CD4-positive, alpha-beta T cell (primary cell): ENCODE measurements at regions not wholly inside any gene's neighbourhood (a gene's known extent, or its start where the extent isn't known, plus 50 kb on each side); places are given as distances from the start of the nearest gene placed in this dataset.

Source experiments
- ATAC-seq: fragments of 200-7000 bp; cut with Tn5 transposase; one replicate; pipeline ENCODE4 v1.10.0; 2022; ENCODE audit warnings: mild to moderate bottlenecking; ENCODE audit not compliant: poor library complexity
- CTCF ChIA-PET: fragments of 350-600 bp; sonication (Branson Sonifier 250); formaldehyde crosslinking; loops from one replicate; lab custom pipeline; 2021; ENCODE audit warnings: antibody characterized with exemption, inconsistent platforms; lab: Charles Lee
- POLR2A ChIA-PET: fragments of 350-600 bp; sonication (Branson Sonifier 250); formaldehyde crosslinking; loops from one replicate; lab custom pipeline; 2021; ENCODE audit warnings: antibody characterized with exemption, inconsistent platforms; lab: Charles Lee
- DNase-seq, 14 experiments: peaks; one replicate each; pipeline ENCODE4 v3.0.0-alpha.2; 2013 to 2020; ENCODE audit warnings: mixed read lengths in 2 of 14
- H3K27ac ChIP-seq, 2 donors: one replicate each; pipeline versions ENCODE4 v1.5.1 to v1.7.0; 2013; ENCODE audit warnings: low read length in 2 of 2, low read depth in 1 of 2, mild to moderate bottlenecking in 1 of 2
- H3K27me3 ChIP-seq, 2 experiments: 1 replicate in 1 of 2; 2 replicates in 1 of 2; pipeline versions ENCODE4 v1.6.1 to v1.7.0; 2013; ENCODE audit warnings: low read length in 2 of 2, control low read depth in 1 of 2, mild to moderate bottlenecking in 1 of 2, moderate library complexity in 1 of 2; ENCODE audit not compliant: insufficient read depth in 2 of 2, control insufficient read depth in 1 of 2
- H3K36me3 ChIP-seq: one replicate; pipeline ENCODE4 v1.6.1; 2013; ENCODE audit warnings: low read length, control low read depth; ENCODE audit not compliant: insufficient read depth
- H3K4me1 ChIP-seq: one replicate; pipeline ENCODE4 v1.6.1; 2013; ENCODE audit warnings: low read length, control low read depth; ENCODE audit not compliant: insufficient read depth
- H3K4me3 ChIP-seq: one replicate; pipeline ENCODE4 v1.5.1; 2013; ENCODE audit warnings: mild to moderate bottlenecking, low read length, moderate library complexity
- H3K9me3 ChIP-seq, 2 experiments: 1 replicate in 1 of 2; 2 replicates in 1 of 2; pipeline versions ENCODE4 v1.6.1 to v1.7.0; 2013; ENCODE audit warnings: low read length in 2 of 2, mild to moderate bottlenecking in 2 of 2, control low read depth in 1 of 2, moderate library complexity in 1 of 2; ENCODE audit not compliant: control insufficient read depth in 1 of 2, insufficient read depth in 1 of 2
- H3K27ac Mint-ChIP-seq: one replicate; pipeline ENCODE4 v1.8.0; 2020; ENCODE audit warnings: mixed read lengths
- H3K27me3 Mint-ChIP-seq: one replicate; pipeline ENCODE4 v1.8.0; 2021; ENCODE audit warnings: mixed read lengths
- H3K36me3 Mint-ChIP-seq: one replicate; pipeline ENCODE4 v1.8.0; 2021; ENCODE audit warnings: low read depth, mixed read lengths
- H3K4me1 Mint-ChIP-seq: one replicate; pipeline ENCODE4 v1.8.0; 2021; ENCODE audit warnings: low read depth, mixed read lengths
- H3K4me3 Mint-ChIP-seq: one replicate; pipeline ENCODE4 v1.8.0; 2020; ENCODE audit warnings: mild to moderate bottlenecking, mixed read lengths
- H3K9me3 Mint-ChIP-seq: one replicate; pipeline ENCODE4 v1.8.0; 2020; ENCODE audit warnings: mixed read lengths
- intact Hi-C, 2 experiments: fragments of 100-400 bp; cut with DNase I in 1 of 2; cut with micrococcal nuclease in 1 of 2; formaldehyde crosslinking; loops; one replicate each; pipeline versions ENCODE4 v1.15.1 to v1.9.0; 2023 to 2025; cut with DNase I, micrococcal nuclease
- TF ChIP-seq, protein P1 (sequence below): fragments of 200-600 bp; IDR thresholded peaks from one replicate; pipeline ENCODE4 v1.8.0; 2022; ENCODE audit warnings: antibody characterized with exemption, mild to moderate bottlenecking

GRCh38 chr1:56326056-56326455 lies 253.3 kb downstream of the PLPP3 start:
- no peaks in the 10 kb centered on the region for H3K27me3 ChIP-seq
- Mint-ChIP-seq H3K9me3 (no peaks in the 10 kb centered on the region), H3K4me3 (no peak overlapping the region), H3K27me3 (no peaks in the 10 kb centered on the region), H3K27ac (no peak overlapping the region), H3K36me3 (no peaks in the 10 kb centered on the region), H3K4me1 (no peaks in the 10 kb centered on the region)
- ChIA-PET CTCF (no interaction called here), POLR2A (no interaction called here)
- DNase-seq = no peak
- intact Hi-C loops = no loop called here
- no peak overlapping the region for H3K4me3 ChIP-seq
- no peaks in the 10 kb centered on the region for H3K4me1 ChIP-seq
- TF ChIP-seq, protein P1, sequence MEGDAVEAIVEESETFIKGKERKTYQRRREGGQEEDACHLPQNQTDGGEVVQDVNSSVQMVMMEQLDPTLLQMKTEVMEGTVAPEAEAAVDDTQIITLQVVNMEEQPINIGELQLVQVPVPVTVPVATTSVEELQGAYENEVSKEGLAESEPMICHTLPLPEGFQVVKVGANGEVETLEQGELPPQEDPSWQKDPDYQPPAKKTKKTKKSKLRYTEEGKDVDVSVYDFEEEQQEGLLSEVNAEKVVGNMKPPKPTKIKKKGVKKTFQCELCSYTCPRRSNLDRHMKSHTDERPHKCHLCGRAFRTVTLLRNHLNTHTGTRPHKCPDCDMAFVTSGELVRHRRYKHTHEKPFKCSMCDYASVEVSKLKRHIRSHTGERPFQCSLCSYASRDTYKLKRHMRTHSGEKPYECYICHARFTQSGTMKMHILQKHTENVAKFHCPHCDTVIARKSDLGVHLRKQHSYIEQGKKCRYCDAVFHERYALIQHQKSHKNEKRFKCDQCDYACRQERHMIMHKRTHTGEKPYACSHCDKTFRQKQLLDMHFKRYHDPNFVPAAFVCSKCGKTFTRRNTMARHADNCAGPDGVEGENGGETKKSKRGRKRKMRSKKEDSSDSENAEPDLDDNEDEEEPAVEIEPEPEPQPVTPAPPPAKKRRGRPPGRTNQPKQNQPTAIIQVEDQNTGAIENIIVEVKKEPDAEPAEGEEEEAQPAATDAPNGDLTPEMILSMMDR = no peak
- H3K36me3 ChIP-seq = no peaks in the 10 kb centered on the region
- no peak overlapping the region for H3K27ac ChIP-seq
- ATAC-seq = no peak
- no peaks in the 10 kb centered on the region for H3K9me3 ChIP-seq

- Histone ChIP-seq H3K4me1 (no peaks in the 10 kb centered on the region), H3K27ac (no peak overlapping the region), H3K36me3 (no peaks in the 10 kb centered on the region), H3K9me3 (no peaks in the 10 kb centered on the region), H3K27me3 (no peaks in the 10 kb centered on the region), H3K4me3 (no peak overlapping the region)
- ChIA-PET CTCF (no interaction called here), POLR2A (no interaction called here)
- TF ChIP-seq, protein P1 = no peak
- Mint-ChIP-seq H3K27ac (no peak overlapping the region), H3K4me1 (no peaks in the 10 kb centered on the region), H3K36me3 (no peaks in the 10 kb centered on the region), H3K9me3 (no peaks in the 10 kb centered on the region), H3K4me3 (no peak overlapping the region), H3K27me3 (no peaks in the 10 kb centered on the region)
- no peak for DNase-seq
- intact Hi-C loops = no loop called here
- no peak for ATAC-seq
Observed at GRCh38 chr1:56324504-56324903, 254.9 kb downstream of the PLPP3 start.

DNA sequence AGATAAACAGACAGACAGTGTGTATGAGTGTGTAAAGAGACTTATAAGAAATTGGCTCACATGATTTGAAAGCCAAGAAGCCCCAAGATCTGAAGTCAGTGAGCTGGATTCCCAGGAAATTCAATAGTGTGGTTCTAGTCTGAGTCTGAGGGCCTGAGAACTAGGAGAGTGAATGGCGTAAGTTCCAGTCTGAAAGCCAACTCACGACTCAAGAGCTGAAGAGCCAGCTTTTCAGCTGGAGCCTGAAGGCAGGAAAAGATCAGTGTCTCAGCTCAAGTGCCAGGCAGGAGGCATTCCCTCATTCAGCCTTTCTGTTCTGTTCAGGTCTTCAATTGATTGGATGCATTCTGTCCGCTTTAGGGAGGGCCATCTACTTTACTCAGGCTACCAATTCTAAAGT lies 257.2 kb downstream of the PLPP3 start:
- ChIA-PET CTCF (no interaction called here), POLR2A (no interaction called here)
- Mint-ChIP-seq H3K4me3 (no peak overlapping the region), H3K4me1 (no peaks in the 10 kb centered on the region), H3K27me3 (no peaks in the 10 kb centered on the region), H3K36me3 (no peaks in the 10 kb centered on the region), H3K27ac (no peak overlapping the region), H3K9me3 (no peaks in the 10 kb centered on the region)
- ATAC-seq (no peak), DNase-seq (no peak)
- Histone ChIP-seq H3K36me3 (no peaks in the 10 kb centered on the region), H3K4me3 (no peak overlapping the region), H3K4me1 (no peaks in the 10 kb centered on the region), H3K27ac (no peak overlapping the region), H3K27me3 (no peaks in the 10 kb centered on the region), H3K9me3 (no peaks in the 10 kb centered on the region)
- intact Hi-C loops = no loop called here
- TF ChIP-seq, protein P1 = no peak
